ENCODE measurements at regions not wholly inside any gene's neighbourhood (a gene's known extent, or its start where the extent isn't known, plus 50 kb on each side); places are given as distances from the start of the nearest gene placed in this dataset.

DNA sequence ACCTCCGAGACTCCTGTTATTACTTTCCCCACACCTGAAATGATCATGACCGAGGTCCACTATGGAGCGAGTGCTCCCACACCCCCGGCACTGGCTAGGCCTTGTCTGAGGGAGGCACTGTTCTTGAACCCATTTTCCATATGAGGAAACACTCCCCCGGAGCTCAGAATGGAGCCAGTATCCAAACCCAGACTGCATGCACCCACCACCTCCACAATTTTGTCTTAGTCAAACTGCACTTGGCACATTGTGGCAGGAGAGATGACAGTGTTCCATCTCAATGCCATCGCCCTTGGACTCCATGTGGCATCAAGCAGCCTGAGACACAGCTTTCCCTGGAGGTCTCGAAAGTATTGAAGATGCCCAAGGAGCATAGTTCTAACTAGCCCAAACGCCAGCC is 154.1 kb downstream of the NUP210 start:
- DNase-seq (ENCODE audit: low spot score) = no peak

DNA sequence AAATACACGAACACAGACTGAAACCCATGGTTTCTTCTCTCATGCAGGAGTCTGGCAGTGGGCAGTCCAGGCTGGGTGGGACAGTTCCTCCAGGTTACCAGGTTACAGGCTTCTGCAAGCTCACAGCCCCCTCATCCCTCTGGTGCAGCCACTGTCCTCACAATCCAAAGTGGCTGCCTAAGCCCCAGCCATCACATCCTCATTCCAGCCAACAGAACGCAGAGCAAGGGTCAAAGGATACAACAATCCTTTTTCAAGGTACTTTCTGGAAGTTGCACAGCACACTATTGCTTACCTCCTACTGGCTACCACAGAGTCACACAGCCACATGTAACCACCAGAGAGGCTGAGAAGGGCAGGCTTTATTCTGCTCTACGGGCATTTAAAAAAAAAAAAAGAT is 154.6 kb downstream of the NUP210 start:
- no peak for DNase-seq (ENCODE audit: low spot score)

GRCh38 chr3:13265016-13265415 is 155.1 kb downstream of the NUP210 start:
- no peak for DNase-seq (ENCODE audit: low spot score)

DNA sequence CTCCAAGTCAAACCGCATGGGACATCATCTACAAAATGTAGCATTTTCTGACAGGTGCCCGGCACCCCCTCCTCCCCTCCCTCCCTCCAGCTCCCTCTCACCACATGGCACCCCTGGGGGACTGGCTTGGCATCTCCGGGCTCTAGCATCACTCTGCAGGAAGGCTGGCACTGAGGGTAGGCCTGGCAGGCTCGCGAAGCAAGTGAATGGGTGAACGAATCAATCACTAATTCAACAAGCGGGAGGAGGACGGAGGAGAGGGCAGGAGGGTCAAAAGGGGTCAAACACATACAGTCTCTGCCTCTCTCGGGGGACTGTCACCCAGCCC is 155.7 kb downstream of the NUP210 start:
- DNase-seq (ENCODE audit: low spot score) = no peak

DNA sequence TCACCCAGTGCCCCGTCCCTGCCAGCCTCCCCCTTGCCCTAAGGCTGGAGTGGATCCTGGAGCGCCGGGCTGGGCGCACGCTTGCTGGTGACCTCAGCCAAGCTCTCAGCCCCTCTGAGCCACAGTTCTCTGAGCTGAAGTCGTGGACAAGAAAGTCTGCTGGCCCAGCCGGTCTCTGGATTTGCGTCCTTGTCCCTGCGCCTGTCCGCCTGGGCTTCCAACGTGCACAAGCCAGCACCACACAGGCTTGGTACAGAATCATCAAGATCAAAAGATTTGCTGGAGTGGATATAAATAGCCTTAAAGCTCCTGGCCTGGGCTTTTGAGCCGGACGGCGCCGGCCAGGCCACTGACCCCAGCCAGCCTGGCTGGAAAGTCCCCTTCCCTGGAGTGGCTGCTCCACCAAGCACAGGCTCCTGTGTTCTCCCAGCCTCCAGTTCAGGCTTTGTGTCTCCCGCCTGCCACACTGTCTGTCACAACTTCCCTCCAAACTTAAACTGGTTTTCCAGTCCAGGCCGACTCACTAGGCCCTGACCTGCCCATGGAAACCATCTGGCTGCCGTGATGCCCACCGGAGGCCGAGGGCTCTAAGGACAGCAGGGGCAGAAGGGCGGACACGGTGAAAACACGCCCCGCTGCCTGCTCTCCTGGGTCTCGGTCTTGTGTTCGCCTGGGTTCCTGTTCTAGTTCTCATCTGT is 156.2 kb downstream of the NUP210 start:
- DNase-seq (ENCODE audit: low spot score) = no peak

DNA sequence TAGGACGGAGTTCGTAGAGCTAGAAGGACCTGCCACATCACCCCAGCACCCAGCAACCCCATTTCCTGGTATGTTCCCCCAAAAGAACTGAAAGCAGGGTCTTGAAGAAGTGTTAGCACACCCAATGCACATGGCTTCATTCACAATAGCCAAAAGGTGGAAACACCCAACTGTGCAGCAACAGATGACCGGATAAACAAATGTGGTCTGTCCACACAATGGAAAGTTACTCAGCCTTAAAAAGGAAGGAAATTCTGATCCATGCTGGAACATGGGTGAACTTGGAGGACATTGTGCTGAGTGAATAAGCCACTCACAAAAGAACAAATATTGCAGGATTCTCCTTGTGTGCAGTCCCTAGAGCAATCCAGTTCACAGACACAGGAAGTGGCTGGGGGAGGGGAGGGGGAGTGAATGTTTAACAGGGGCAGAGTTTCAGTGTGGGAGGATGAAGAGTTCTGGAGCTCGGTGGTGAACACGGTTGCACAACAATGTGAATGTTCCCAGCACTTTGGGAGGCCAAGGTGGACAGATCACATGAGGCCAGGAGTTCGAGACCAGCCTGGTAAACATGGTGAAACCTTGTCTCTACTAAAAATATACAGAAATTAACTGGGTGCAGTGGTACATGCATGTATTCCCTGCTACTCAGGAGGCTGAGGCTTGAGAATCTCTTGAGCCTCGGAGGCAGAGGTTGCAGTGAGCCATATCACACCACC is 157.5 kb downstream of the NUP210 start:
- DNase-seq (ENCODE audit: low spot score) = no peak

DNA sequence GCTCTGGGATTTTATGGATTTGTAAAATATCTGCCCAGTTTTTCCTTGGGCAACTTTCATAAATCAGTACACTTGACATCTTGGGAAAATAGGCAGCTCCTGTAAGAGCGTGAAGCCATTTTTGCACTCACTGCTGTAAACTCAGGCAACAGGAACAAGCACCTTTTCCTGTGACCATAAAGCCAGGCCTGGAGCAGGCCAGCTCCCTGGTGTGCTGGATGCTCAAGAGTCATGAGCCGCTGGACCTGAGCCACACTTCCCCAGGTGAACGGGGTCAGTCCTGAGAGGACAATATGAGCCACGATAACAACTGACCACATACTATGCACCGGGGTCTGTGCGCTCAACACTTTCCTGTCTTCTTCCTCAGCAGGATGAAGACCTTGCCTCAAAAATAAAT is 158.2 kb downstream of the NUP210 start:
- DNase-seq (ENCODE audit: low spot score) = no peak

DNA sequence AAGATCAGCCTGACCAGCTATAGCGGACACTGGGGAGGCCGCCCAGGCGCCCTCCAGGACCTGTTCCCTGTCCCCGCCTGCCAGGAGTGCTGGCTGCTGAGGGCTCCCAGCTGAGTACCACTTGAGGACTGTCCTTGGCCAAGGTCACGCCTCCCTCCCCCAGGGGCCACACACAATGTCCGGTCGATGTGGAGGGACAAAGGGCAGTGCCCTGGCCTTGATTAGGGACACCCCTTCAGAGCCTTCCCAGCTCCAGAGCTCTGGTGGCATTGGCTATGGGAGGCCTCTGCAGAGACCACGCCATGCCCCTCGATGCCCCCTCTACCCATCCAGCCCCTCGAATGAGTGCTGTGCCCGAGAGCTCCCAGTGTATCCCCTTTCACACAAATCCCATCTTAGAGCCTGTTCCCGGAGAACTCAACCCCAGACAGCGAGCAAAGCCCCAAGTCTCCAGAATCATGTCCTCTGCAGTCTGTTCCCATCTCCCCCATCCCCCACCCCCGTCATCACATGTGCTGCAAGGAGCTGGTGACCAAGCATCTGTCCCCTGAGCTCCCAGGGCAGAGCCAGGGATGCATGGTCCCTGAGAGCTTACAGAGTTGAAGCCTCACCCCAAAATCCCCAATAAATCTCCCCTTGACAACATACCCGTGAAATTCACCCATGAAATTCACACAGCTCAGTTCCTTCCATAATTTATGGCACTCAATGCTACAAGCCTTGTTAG is 158.9 kb downstream of the NUP210 start:
- DNase-seq (ENCODE audit: low spot score) = no peak

- DNase-seq (ENCODE audit: low spot score) = no peak
Observed at GRCh38 chr3:13260259-13261103, 159.6 kb downstream of the NUP210 start.

DNA sequence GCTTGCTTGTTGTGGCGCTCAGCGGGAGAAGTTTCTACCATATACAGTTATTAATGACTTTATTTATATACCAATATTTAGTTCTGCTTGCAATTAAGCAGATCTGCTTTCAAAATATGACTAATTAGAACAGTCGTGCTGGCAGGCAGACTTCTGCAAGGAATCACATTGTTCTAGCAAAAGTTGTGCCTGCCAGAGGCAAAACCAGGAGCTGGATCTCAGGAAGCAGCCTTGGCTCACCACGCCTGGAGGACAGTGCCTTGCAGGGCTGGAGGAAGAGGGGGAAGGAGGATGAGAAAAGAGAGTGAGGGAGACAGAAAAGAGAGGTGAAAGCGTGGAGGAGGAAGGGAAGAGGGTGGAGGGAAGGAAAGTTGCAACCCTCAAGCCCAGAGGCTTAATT is 160.3 kb downstream of the NUP210 start:
- no peak for DNase-seq (ENCODE audit: low spot score)

DNA sequence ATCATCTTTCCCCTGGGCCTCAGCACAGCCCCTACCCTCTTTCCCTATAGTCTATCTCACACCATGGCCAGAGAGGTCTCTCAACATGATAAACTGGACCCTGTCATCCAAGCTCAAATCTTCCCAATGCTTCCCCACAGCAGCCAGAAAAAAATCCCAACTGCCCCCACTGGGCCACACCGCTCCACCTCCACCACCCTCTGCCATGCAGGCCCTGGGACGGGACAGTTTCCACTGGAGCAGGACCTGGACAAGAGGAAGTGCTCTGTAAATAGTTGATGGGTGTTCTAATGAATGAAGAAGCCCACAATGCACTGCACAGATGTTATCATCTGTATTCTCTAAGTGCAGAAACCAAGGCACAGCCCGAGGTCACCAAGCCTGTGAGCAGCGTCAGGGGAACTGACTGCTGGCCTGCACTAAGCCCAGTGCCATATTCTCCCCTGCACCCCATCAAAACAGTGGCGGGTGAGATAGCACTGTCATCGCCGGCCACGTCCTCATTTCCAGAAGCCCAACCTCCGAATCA is 161.1 kb downstream of the NUP210 start:
- DNase-seq (ENCODE audit: low spot score) = no peak

GRCh38 chr3:13258280-13258679 is 161.8 kb downstream of the NUP210 start:
- no peak for DNase-seq (ENCODE audit: low spot score)

DNA sequence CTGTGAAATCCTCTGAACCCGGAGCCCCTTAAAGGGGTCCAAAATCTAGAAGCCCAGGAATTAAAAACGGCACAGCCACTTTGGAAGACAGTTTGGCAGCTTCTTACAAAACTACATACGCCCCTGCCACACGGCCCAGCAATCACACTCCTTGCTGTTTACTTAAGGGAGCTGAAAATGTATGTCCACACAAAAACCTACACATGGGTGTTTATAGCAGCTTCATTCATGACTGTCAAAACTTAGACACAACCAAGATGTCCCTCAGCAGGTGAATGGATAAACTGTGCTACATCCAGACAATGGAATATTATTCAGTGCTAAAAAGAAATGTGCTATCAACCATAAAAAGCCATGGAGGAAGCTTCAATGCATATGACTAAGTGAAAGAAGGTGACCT is 162.5 kb downstream of the NUP210 start:
- DNase-seq (ENCODE audit: low spot score) = no peak

- no peak for DNase-seq (ENCODE audit: low spot score)
Observed at GRCh38 chr3:13256845-13257244, 163.3 kb downstream of the NUP210 start.

GRCh38 chr3:13254028-13254951 is 165.8 kb downstream of the NUP210 start:
- no peak for DNase-seq (ENCODE audit: low spot score)

- DNase-seq (ENCODE audit: low spot score) = no peak
Observed at GRCh38 chr3:13253208-13253937, 166.7 kb downstream of the NUP210 start.

DNA sequence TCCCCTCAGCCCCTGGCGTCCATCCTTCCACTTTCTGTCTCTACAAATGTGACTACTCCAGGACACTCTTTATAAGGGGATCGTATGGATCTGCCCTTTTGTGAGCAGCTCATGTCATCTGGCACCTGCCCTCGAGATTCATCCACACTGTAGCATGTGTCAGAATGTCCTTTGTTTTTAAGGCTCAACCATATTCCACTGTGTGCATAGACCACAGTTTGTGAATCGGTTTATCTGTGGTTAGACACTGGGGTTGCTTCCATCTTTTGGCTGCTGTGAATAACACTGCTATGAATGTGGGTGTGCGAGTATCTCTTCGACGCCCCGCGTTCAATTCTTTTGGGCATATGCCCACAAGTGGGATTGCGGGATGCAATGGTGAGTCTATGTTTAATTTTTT is 167.9 kb downstream of the NUP210 start:
- DNase-seq (ENCODE audit: low spot score) = no peak

DNA sequence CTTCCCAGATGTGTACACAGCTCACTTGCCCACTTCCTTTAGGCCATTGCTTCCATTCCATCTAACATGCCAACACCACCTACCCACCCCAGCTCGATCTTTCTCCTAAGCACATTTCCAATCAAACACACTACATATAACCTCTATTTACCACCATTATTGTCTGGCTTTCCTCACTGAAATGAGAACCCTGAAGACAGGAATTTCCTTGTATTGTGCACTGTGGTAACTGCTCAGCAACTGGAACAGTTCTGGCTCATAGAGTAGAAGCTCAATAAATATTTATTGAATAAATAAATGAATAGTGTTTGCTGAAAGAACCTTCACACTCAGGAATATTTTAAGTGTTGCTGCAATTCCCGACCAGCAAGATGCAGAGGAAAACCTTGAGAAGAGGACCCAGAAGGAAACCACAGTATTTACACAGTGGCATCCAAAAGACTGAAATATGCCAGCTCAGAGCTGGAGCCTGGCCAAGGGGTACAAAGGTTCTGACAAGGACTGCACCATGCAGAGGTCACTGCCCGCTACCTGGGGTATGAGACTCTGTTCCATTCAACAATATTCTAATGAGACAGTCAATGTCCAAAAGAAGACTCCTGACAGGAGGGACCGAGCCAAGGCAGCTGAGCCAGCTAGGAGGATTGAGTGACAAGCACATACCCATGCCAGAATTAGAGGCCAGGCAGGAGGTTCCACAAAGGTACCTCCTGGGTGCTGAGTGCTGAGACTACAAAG is 168.8 kb downstream of the NUP210 start:
- no peak for DNase-seq (ENCODE audit: low spot score)

All from HT-29 (cell line).